Endothelial cell of umbilical vein (primary cell): ENCODE measurements at regions not wholly inside any gene's neighbourhood (a gene's known extent, or its start where the extent isn't known, plus 50 kb on each side); places are given as distances from the start of the nearest gene placed in this dataset.
"Not testable (repeated sequence)": the region's sequence is repeated elsewhere in the genome, so short reads cannot be mapped to it uniquely, and the experiment has no call there.

Experiments
- BruUV-seq: library from RNA; stranded (reverse); fragments of 400-500 nt; replicated peaks from 2 replicates; lab custom pipeline; 2021; lab: Mats Ljungman, UMichigan
- CTCF ChIA-PET: fragments of 300-600, 350-600 bp; sonication (Branson Sonifier 250); formaldehyde crosslinking; loops from one replicate; lab custom pipeline; 2021; ENCODE audit warnings: antibody characterized with exemption, inconsistent platforms; lab: Charles Lee
- POLR2A ChIA-PET: fragments of 300-600, 350-600 bp; sonication (Branson Sonifier 250); formaldehyde crosslinking; loops from one replicate; lab custom pipeline; 2021; ENCODE audit warnings: antibody characterized with exemption, inconsistent platforms; lab: Charles Lee
- DNase-seq: peaks from one replicate; pipeline ENCODE4 v3.0.0-alpha.2; 2011; ENCODE audit warnings: low read depth, low spot score
- FAIRE-seq: peaks from 2 replicates; lab custom pipeline; 2011; peaks lifted over from hg19 to GRCh38; lab: Jason Lieb, UNC
- H2AFZ ChIP-seq: 2 replicates; pipeline ENCODE4 v1.6.0; 2012; ENCODE audit warnings: low read depth, low read length, control low read depth, inconsistent platforms
- H3K27ac ChIP-seq: 2 replicates; pipeline ENCODE4 v1.5.1; 2011; ENCODE audit warnings: low read depth, mild to moderate bottlenecking, control low read depth, low read length, moderate library complexity; ENCODE audit not compliant: insufficient read depth
- H3K27me3 ChIP-seq, 2 experiments: 2 replicates each; pipeline versions ENCODE4 v1.6.0 to v1.6.1; 2011; ENCODE audit warnings: low read length in 2 of 2, mixed read lengths in 1 of 2; ENCODE audit not compliant: control insufficient read depth in 2 of 2, insufficient read depth in 2 of 2
- H3K36me3 ChIP-seq, 2 experiments: 2 replicates in 1 of 2; 3 replicates in 1 of 2; pipeline ENCODE4 v1.5.1; 2011; ENCODE audit warnings: low read length in 2 of 2, mild to moderate bottlenecking in 1 of 2, moderate library complexity in 1 of 2; ENCODE audit not compliant: control insufficient read depth in 2 of 2, insufficient read depth in 2 of 2; ENCODE audit errors: extremely low read depth in 1 of 2
- H3K4me1 ChIP-seq: 3 replicates; pipeline ENCODE4 v1.5.1; 2011; ENCODE audit warnings: mild to moderate bottlenecking, low read length; ENCODE audit not compliant: control insufficient read depth, insufficient read depth; ENCODE audit errors: extremely low read depth
- H3K4me2 ChIP-seq: 2 replicates; pipeline ENCODE4 v1.6.1; 2011; ENCODE audit warnings: low read length, control low read depth, mixed read lengths; ENCODE audit not compliant: insufficient read depth
- H3K4me3 ChIP-seq, 3 experiments: fragments of 200-600 bp in 1 of 3; sonication (generic), shearing (Covaris generic) in 1 of 3; replicated peaks in 1 of 3; 2 replicates each; pipeline ENCODE4 v1.5.1; 2011 to 2016; ENCODE audit warnings: control low read depth in 3 of 3, low read length in 3 of 3, mild to moderate bottlenecking in 2 of 3, inconsistent platforms in 1 of 3, low read depth in 1 of 3, moderate library complexity in 1 of 3; ENCODE audit not compliant: insufficient read depth in 1 of 3
- H3K79me2 ChIP-seq: 2 replicates; pipeline ENCODE4 v1.6.0; 2012; ENCODE audit warnings: low read length, inconsistent platforms; ENCODE audit not compliant: control insufficient read depth, insufficient read depth
- H3K9ac ChIP-seq: replicated peaks from 2 replicates; pipeline ENCODE3; 2011; ENCODE audit warnings: low read length, control low read depth; ENCODE audit not compliant: insufficient read depth; ENCODE audit errors: extremely low read depth
- H3K9me1 ChIP-seq: replicated peaks from 3 replicates; pipeline ENCODE4 v1.6.0; 2011; ENCODE audit warnings: mild to moderate bottlenecking, low read length; ENCODE audit not compliant: control insufficient read depth, insufficient read depth; ENCODE audit errors: extremely low read depth
- H3K9me3 ChIP-seq: replicated peaks from 2 replicates; pipeline ENCODE4 v1.5.1; 2012; ENCODE audit warnings: low read length, inconsistent platforms; ENCODE audit not compliant: control insufficient read depth, insufficient read depth
- H4K20me1 ChIP-seq: replicated peaks from 2 replicates; pipeline ENCODE3; 2011; ENCODE audit warnings: mild to moderate bottlenecking, low read length; ENCODE audit not compliant: control insufficient read depth, insufficient read depth; ENCODE audit errors: extremely low read depth
- dilution Hi-C: fragments of 300-500 bp; cut with MboI; formaldehyde crosslinking; loops from one replicate; pipeline ENCODE4 v1.15.0; 2019; ENCODE audit warnings: low sequenced_read_pairs; ENCODE audit not compliant: extremely low pct_ligation_motif_present
- intact Hi-C: fragments of 100-400 bp; cut with micrococcal nuclease; formaldehyde crosslinking; loops from one replicate; pipeline ENCODE4 v1.10.0; 2022

DNA sequence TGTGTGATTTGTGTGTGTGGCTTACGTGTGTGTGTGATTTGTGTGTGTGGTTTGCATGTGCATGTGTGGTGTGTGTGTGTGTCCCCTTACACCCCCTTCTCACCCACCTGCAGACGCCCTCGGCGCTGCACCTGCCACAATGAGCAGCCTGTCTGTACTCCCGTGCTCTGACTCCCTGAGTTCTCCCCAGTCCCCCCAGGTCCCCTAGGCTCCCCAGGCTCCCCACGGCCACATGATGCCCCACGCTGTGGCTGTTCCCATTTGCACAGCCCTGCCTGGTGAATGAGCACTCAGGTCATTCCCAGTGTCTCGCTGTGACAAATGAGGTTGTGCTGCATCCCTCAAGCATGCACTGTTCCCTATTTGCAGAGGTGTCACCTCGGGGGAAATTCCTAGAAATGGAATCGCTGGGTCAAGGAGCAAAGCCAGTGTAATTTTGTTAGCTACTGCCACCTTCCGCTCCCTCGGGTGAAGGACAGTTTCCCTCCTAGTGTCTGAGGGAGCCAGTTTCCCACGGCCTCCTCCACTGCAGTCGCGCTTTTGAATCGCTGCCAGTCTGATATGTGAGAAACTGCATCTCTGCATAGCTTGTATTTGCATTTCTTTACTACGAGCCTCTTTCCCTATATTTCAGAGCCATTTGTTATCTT lies 180.4 kb upstream of the FOXD4L5 start:
- H3K4me3 ChIP-seq, H3K4me1 ChIP-seq, intact Hi-C loops, H3K27me3 ChIP-seq, H4K20me1 ChIP-seq, H3K79me2 ChIP-seq, CTCF ChIA-PET, H2AFZ ChIP-seq, FAIRE-seq, H3K9ac ChIP-seq, H3K27ac ChIP-seq, H3K4me2 ChIP-seq, DNase-seq, BruUV-seq, H3K9me1 ChIP-seq, POLR2A ChIA-PET, H3K9me3 ChIP-seq, dilution Hi-C loops, H3K36me3 ChIP-seq: not testable (repeated sequence)

GRCh38 chr9:65462476-65462875 lies 177.5 kb upstream of the FOXD4L5 start:
- CTCF ChIA-PET, H3K4me1 ChIP-seq, H3K27me3 ChIP-seq, dilution Hi-C loops, H3K27ac ChIP-seq, H2AFZ ChIP-seq, H4K20me1 ChIP-seq, H3K79me2 ChIP-seq, H3K9me3 ChIP-seq, H3K9ac ChIP-seq, intact Hi-C loops, POLR2A ChIA-PET, H3K36me3 ChIP-seq, DNase-seq, FAIRE-seq, H3K4me3 ChIP-seq, BruUV-seq, H3K9me1 ChIP-seq, H3K4me2 ChIP-seq: not testable (repeated sequence)
